K562 (cell line): ENCODE measurements at regions not wholly inside any gene's neighbourhood (a gene's known extent, or its start where the extent isn't known, plus 50 kb on each side); places are given as distances from the start of the nearest gene placed in this dataset.

Experiments used
- ATAC-seq: fragments of 200-7000 bp; cut with Tn5 transposase; 3 replicates; pipeline ENCODE4 v1.9.1; 2020; ENCODE audit warnings: moderate library complexity
- BruUV-seq: library from RNA; stranded (reverse); fragments of 400-500 nt; replicated peaks from 2 replicates; lab custom pipeline; 2021; lab: Mats Ljungman, UMichigan
- CTCF ChIA-PET: fragments of 300-600 bp; formaldehyde crosslinking; extraction: SDS; loops from one replicate; lab custom pipeline; 2021; ENCODE audit warnings: low intra/inter-chr PET ratio; lab: Yijun Ruan, JAX
- POLR2A ChIA-PET: fragments of 300-600, 350-650 bp; sonication (Branson Sonifier 250); formaldehyde crosslinking; extraction: SDS; loops from one replicate; lab custom pipeline; 2021; ENCODE audit warnings: antibody characterized with exemption, inconsistent platforms; lab: Yijun Ruan, JAX
- DNase-seq, 4 experiments: peaks; one replicate each; pipeline versions ENCODE4 v3.0.0 to v3.0.0-alpha.2; 2011 to 2018; ENCODE audit warnings: low spot score in 3 of 4, mixed read lengths in 3 of 4; ENCODE audit errors: extremely low read depth in 1 of 4
- FAIRE-seq: peaks from 2 replicates; lab custom pipeline; 2011; peaks lifted over from hg19 to GRCh38; lab: Jason Lieb, UNC
- H2AFZ ChIP-seq: 2 replicates; pipeline ENCODE4 v1.6.0; 2011; ENCODE audit warnings: low read depth, low read length, control low read depth, inconsistent platforms
- H3K27ac ChIP-seq: fragments of 200-600 bp; 3 replicates; pipeline ENCODE4 v1.8.0; 2011; ENCODE audit warnings: low read depth, mild to moderate bottlenecking, control low read depth, inconsistent platforms, low read length, moderate library complexity, mixed read lengths; ENCODE audit errors: extremely low read depth
- H3K27me3 ChIP-seq, 2 experiments: fragments of 300-600 bp in 1 of 2; 2 replicates in 1 of 2; 3 replicates in 1 of 2; pipeline versions ENCODE4 v1.6.0 to v1.8.0; 2011; ENCODE audit warnings: inconsistent platforms in 2 of 2, low read length in 2 of 2, mild to moderate bottlenecking in 1 of 2, mixed read lengths in 1 of 2, moderate library complexity in 1 of 2; ENCODE audit not compliant: control insufficient read depth in 2 of 2, insufficient read depth in 2 of 2
- H3K36me3 ChIP-seq: fragments of 300-600 bp; 3 replicates; pipeline ENCODE4 v1.8.0; 2011; ENCODE audit warnings: mild to moderate bottlenecking, low read length, inconsistent platforms; ENCODE audit not compliant: control insufficient read depth, insufficient read depth
- H3K4me1 ChIP-seq, 2 experiments: fragments of 200-600 bp in 1 of 2; replicated peaks in 1 of 2; 2 replicates in 1 of 2; 3 replicates in 1 of 2; pipeline versions ENCODE4 v1.5.1 to v1.8.0; 2011; ENCODE audit warnings: inconsistent platforms in 2 of 2, low read length in 2 of 2, mild to moderate bottlenecking in 1 of 2, mixed read lengths in 1 of 2, moderate library complexity in 1 of 2; ENCODE audit not compliant: control insufficient read depth in 2 of 2, insufficient read depth in 2 of 2
- H3K4me2 ChIP-seq: 2 replicates; pipeline ENCODE4 v1.6.1; 2011; ENCODE audit warnings: low read length, control low read depth, inconsistent platforms, mixed read lengths; ENCODE audit not compliant: insufficient read depth
- H3K4me3 ChIP-seq: fragments of 200-600 bp; sonication (generic), shearing (Covaris generic); 2 replicates; pipeline ENCODE4 v1.5.1; 2016; ENCODE audit warnings: control low read depth, inconsistent platforms
- H3K79me2 ChIP-seq: fragments of 200-600 bp; 3 replicates; pipeline ENCODE4 v1.8.0; 2011; ENCODE audit warnings: low read length, inconsistent platforms; ENCODE audit not compliant: control insufficient read depth, insufficient read depth
- H3K9ac ChIP-seq, 2 experiments: 2 replicates each; pipeline versions ENCODE4 v1.6.0 to v1.6.1; 2011; ENCODE audit warnings: low read depth in 2 of 2, low read length in 2 of 2, control low read depth in 1 of 2, inconsistent platforms in 1 of 2, mild to moderate bottlenecking in 1 of 2, mixed read lengths in 1 of 2; ENCODE audit not compliant: insufficient read depth in 1 of 2
- H3K9me1 ChIP-seq: one replicate; pipeline ENCODE4 v1.6.0; 2011; ENCODE audit warnings: inconsistent platforms, mild to moderate bottlenecking, low read length, moderate library complexity; ENCODE audit not compliant: control insufficient read depth, insufficient read depth
- H3K9me3 ChIP-seq: replicated peaks from 2 replicates; pipeline ENCODE4 v1.5.1; 2011; ENCODE audit warnings: low read depth, low read length, inconsistent platforms; ENCODE audit not compliant: control insufficient read depth, insufficient read depth
- H4K20me1 ChIP-seq: replicated peaks from 2 replicates; pipeline ENCODE4 v1.6.1; 2011; ENCODE audit warnings: low read length, inconsistent platforms, mixed read lengths; ENCODE audit not compliant: control insufficient read depth, insufficient read depth
- DLX4 ChIP-seq: fragments of 250-450 bp; sonication (Bioruptor Pico); IDR thresholded peaks from 2 replicates; pipeline ENCODE4 v1.6.1; 2021; ENCODE audit warnings: mild to moderate bottlenecking
- ESRRA ChIP-seq: fragments of 450-650 bp; IDR thresholded peaks from 2 replicates; pipeline ENCODE4 v1.6.1; 2014; ENCODE audit warnings: low read depth, mild to moderate bottlenecking, moderate library complexity, borderline replicate concordance
- FOSL1 ChIP-seq: fragments of 200-800 bp; sonication (Bioruptor generic); conservative IDR thresholded peaks from 2 replicates; pipeline ENCODE4 v1.6.1; 2016; ENCODE audit warnings: missing genetic modification characterization, missing compliant biosample characterization
- HOXB6 ChIP-seq: fragments of 250-450 bp; sonication (Bioruptor Pico); IDR thresholded peaks from 2 replicates; pipeline ENCODE4 v1.5.1; 2022; ENCODE audit warnings: mild to moderate bottlenecking, borderline replicate concordance
- LARP7 ChIP-seq: fragments of 450-650 bp; IDR thresholded peaks from 2 replicates; pipeline ENCODE4 v1.6.1; 2016
- MEF2D ChIP-seq: conservative IDR thresholded peaks from 2 replicates; pipeline ENCODE4 v1.6.1; 2016; ENCODE audit warnings: low read depth, missing genetic modification characterization, missing compliant biosample characterization
- NR2C1 ChIP-seq, 2 experiments: fragments of 450-650 bp; IDR thresholded peaks; 2 replicates each; pipeline ENCODE4 v1.6.1; 2017; ENCODE audit warnings: mild to moderate bottlenecking in 2 of 2, antibody characterized with exemption in 1 of 2, inconsistent platforms in 1 of 2, missing compliant biosample characterization in 1 of 2, missing genetic modification characterization in 1 of 2
- RBFOX2 ChIP-seq: fragments of 200-400 bp; formaldehyde crosslinking; IDR thresholded peaks from 2 replicates; pipeline ENCODE4 v1.6.1; 2017; ENCODE audit warnings: low read depth, mild to moderate bottlenecking, low read length, moderate library complexity
- SAP30 ChIP-seq: fragments of 200-600 bp; sonication (generic); IDR thresholded peaks from 2 replicates; pipeline ENCODE4 v1.6.1; 2012; ENCODE audit warnings: borderline replicate concordance, low read depth, mild to moderate bottlenecking, moderate library complexity, low read length, control low read depth, inconsistent platforms; ENCODE audit not compliant: insufficient read depth, poor library complexity, severe bottlenecking
- SMAD2 ChIP-seq: fragments of 150-350 bp; IDR thresholded peaks from 2 replicates; pipeline ENCODE4 v1.6.1; 2014; ENCODE audit warnings: low read depth, mild to moderate bottlenecking, low read length
- STAT5B ChIP-seq: fragments of 250-450 bp; sonication (Bioruptor Pico); IDR thresholded peaks from 2 replicates; pipeline ENCODE4 v1.8.0; 2021; ENCODE audit warnings: mild to moderate bottlenecking, inconsistent platforms
- YBX1 ChIP-seq: fragments of 450-650 bp; IDR thresholded peaks from 2 replicates; pipeline ENCODE4 v1.7.1; 2016; ENCODE audit warnings: mild to moderate bottlenecking
- ZFX ChIP-seq: sonication (generic); formaldehyde crosslinking; IDR thresholded peaks from 2 replicates; pipeline ENCODE4 v1.8.0; 2022; ENCODE audit warnings: mild to moderate bottlenecking, missing genetic modification reagents, moderate library complexity
- ZNF707 ChIP-seq: fragments of 250-450 bp; sonication (Bioruptor Pico); conservative IDR thresholded peaks from 2 replicates; pipeline ENCODE4 v1.8.0; 2022; ENCODE audit warnings: inconsistent platforms, mild to moderate bottlenecking, moderate library complexity
- ZNF75A ChIP-seq: fragments of 450-650 bp; formaldehyde crosslinking; IDR thresholded peaks from 2 replicates; pipeline ENCODE4 v1.4.0; 2020; ENCODE audit warnings: mild to moderate bottlenecking
- WGBS: fragments of 100-300 bp; shearing (Covaris generic); methylation state at CpG from one replicate; pipeline ENCODE4 v1.1.6; 2016; ENCODE audit warnings: low coverage, mixed read lengths; ENCODE audit not compliant: insufficient coverage; ENCODE audit errors: missing lambda C conversion rate; 5-methylcytosine and 5-hydroxymethylcytosine counted together
- in situ Hi-C: fragments of 300-500 bp; cut with MboI; formaldehyde crosslinking; loops from 4 replicates; pipeline ENCODE4 v1.15.0; 2018; ENCODE audit warnings: inconsistent platforms, mixed read lengths
- intact Hi-C: fragments of 100-400 bp; cut with micrococcal nuclease; formaldehyde crosslinking; loops from 2 replicates; pipeline ENCODE4 v1.14.2; 2022
- TF ChIP-seq, protein P1 (sequence below): fragments of 250-450 bp; sonication (Bioruptor Pico); IDR thresholded peaks from 2 replicates; pipeline ENCODE4 v1.8.0; 2021; ENCODE audit warnings: moderate library complexity, mild to moderate bottlenecking, inconsistent platforms

DNA sequence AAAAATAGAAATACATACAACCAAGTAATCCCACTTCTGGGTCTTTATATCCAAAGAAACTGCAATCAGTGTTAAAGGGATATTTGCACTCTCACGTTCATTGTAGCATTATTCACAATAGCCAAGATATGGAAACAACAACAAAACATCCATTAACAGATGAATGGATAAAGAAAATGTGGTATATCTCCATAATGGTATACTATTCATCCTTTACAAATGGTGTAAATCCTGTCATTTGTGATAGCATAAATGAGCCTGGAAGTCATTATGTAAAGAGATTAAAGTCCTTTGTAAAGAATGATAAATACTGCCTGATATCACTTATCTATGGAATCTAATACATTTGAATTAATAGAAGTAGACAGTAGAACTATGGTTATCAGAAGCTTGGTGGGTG lies 327.7 kb downstream of the UTRN start (continued):
- TF ChIP-seq ZFX: no peak
- no peak for TF ChIP-seq SAP30
- TF ChIP-seq, protein P1, sequence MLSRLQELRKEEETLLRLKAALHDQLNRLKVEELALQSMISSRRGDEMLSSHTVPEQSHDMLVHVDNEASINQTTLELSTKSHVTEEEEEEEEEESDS: no peak
- TF ChIP-seq FOSL1 (tag): no peak
- TF ChIP-seq ZNF707 (CRISPR knock-in tag): no peak

- TF ChIP-seq MEF2D: no peak
- TF ChIP-seq DLX4 (CRISPR knock-in tag): no peak
- TF ChIP-seq SMAD2: no peak
- no peak for TF ChIP-seq HOXB6 (CRISPR knock-in tag)
- no peak for TF ChIP-seq LARP7
- TF ChIP-seq YBX1: no peak
- TF ChIP-seq ZNF75A (CRISPR knock-in tag): no peak
- no peak for TF ChIP-seq RBFOX2
- TF ChIP-seq NR2C1 (IDR thresholded peaks at IDR 0.05): no peak
- TF ChIP-seq NR2C1 (tag; IDR thresholded peaks at IDR 0.05): no peak
- TF ChIP-seq STAT5B (CRISPR knock-in tag): no peak
- TF ChIP-seq ESRRA: no peak
- intact Hi-C loops (no loop called here), in situ Hi-C loops (no loop called here)
- ATAC-seq (no peak), DNase-seq (no peak), FAIRE-seq (no peak)
- no peaks in the 10 kb centered on the region for H3K9me1 ChIP-seq
- no peaks in the 10 kb centered on the region for H3K9me3 ChIP-seq
- CTCF ChIA-PET: no interaction called here
- H3K4me3 ChIP-seq: no peak overlapping the region
- no peaks in the 10 kb centered on the region for H3K79me2 ChIP-seq
- POLR2A ChIA-PET: no interaction called here
- WGBS: 3% methylated on average over 2 of the region's 2 CpGs
- no peaks in the 10 kb centered on the region for H4K20me1 ChIP-seq
- H2AFZ ChIP-seq: no peak overlapping the region
- H3K36me3 ChIP-seq: no peaks in the 10 kb centered on the region
- no peaks in the 10 kb centered on the region for H3K27me3 ChIP-seq
- no peaks in the 10 kb centered on the region for H3K4me1 ChIP-seq
- H3K27ac ChIP-seq: no peak overlapping the region
- BruUV-seq: no TSS peak
- H3K9ac ChIP-seq: no peak overlapping the region
- H3K4me2 ChIP-seq: no peak overlapping the region
Measured at GRCh38 chr6:144613859-144614258, 328.7 kb downstream of the UTRN start.
